ENCODE measurements at regions not wholly inside any gene's neighbourhood (a gene's known extent, or its start where the extent isn't known, plus 50 kb on each side); places are given as distances from the start of the nearest gene placed in this dataset.

DNA sequence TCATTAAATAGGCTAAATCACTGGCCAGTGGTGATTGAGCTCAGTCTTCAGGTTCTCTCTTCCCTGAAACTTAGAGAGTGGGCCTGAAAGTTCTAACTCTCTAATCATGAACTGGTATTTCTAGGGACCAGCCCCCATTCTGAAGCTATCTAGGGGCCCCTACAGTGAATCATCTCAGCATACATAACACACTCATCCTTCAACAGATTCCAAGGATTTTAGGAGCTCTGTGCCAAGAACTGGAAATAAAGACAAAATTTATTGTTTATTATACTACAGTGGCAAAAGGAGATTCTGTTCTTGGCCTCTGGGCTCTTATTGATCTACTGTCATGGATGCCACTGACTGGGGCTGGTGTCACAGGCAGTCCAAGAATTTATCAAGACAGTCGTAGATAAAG is 263.8 kb upstream of the IGFBP7 start:
- TF ChIP-seq, protein P1, sequence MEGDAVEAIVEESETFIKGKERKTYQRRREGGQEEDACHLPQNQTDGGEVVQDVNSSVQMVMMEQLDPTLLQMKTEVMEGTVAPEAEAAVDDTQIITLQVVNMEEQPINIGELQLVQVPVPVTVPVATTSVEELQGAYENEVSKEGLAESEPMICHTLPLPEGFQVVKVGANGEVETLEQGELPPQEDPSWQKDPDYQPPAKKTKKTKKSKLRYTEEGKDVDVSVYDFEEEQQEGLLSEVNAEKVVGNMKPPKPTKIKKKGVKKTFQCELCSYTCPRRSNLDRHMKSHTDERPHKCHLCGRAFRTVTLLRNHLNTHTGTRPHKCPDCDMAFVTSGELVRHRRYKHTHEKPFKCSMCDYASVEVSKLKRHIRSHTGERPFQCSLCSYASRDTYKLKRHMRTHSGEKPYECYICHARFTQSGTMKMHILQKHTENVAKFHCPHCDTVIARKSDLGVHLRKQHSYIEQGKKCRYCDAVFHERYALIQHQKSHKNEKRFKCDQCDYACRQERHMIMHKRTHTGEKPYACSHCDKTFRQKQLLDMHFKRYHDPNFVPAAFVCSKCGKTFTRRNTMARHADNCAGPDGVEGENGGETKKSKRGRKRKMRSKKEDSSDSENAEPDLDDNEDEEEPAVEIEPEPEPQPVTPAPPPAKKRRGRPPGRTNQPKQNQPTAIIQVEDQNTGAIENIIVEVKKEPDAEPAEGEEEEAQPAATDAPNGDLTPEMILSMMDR (conservative IDR thresholded peaks at IDR 0.05; ENCODE audit: low read depth) = no peak
- DNase-seq (ENCODE audit: low spot score) = no peak
- ChIA-PET CTCF (no interaction called here), POLR2A (ENCODE audit: low non-redundant PET) (no interaction called here)
- no peak overlapping the region for H3K27ac ChIP-seq

DNA sequence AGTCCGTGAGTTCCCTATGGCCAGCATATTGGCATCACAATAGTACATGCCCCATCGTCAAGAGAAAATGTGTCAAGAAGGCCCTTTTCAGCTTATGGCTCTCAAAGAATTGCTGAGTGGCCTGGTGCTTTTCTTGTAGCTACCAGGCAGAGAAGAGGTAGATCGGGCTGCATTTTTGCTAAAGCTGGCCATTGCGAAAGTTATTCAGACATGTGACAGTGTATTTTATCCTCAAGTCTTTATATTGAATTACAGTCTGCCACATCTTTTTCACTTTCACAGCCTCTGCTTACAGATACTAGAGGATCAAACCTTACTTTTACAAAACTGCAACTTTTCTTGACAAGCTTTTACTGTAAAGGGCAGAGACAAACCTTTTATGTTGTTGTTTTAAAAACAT is 261.5 kb upstream of the IGFBP7 start:
- POLR2A ChIA-PET (ENCODE audit: low non-redundant PET) = no interaction called here
- CTCF ChIA-PET = interaction anchor here (0.5 kb wide), 1 partner anchor 270 kb away, joined by 3 read pairs; no protein-coding TSS in a partner anchor
- no peak for DNase-seq (ENCODE audit: low spot score)
- TF ChIP-seq, protein P1 (conservative IDR thresholded peaks at IDR 0.05; ENCODE audit: low read depth) = no peak
- no peak overlapping the region for H3K27ac ChIP-seq

DNA sequence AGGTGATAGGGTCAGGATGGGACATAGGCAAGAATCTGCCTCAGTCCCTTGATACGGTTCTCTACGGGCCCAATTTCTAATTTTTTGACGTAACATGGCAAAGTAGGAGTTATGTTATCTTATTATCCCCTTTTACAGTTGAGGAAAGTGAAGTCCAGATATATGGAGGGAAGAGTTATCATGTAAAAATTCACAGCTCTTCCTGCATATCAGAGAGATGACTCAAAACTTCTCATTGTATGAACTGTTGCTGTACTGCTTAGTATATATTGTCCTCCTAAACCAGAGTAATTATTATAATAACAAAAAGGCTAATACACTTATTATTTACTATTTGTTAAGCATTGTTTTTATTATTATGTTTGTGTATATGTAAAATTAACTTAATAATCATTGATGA is 260.5 kb upstream of the IGFBP7 start:
- no peak overlapping the region for H3K27ac ChIP-seq
- CTCF ChIA-PET = no interaction called here
- TF ChIP-seq, protein P1 (conservative IDR thresholded peaks at IDR 0.05; ENCODE audit: low read depth) = no peak
- DNase-seq (ENCODE audit: low spot score) = no peak
- POLR2A ChIA-PET (ENCODE audit: low non-redundant PET) = no interaction called here

DNA sequence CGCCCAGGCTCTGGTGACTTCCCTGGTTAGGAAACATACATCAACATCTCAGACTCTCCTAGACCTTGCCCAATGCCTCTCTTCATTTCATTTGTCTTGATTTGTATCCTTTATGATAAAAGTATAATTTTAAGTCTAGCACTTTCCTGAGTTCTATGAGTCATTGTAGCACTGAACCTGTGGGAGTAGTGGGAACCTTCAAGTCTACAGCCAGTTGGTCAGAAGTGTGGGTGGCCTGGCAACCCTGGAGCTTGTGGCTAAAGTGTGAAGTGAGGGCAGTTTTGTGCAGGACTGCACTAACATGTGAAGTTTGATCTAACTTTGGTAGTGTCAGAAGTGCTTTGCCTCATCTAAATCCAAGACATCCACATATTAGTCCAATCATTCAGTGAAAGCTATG is 259.3 kb upstream of the IGFBP7 start:
- TF ChIP-seq, protein P1 (conservative IDR thresholded peaks at IDR 0.05; ENCODE audit: low read depth) = no peak
- no peak for DNase-seq (ENCODE audit: low spot score)
- no peak overlapping the region for H3K27ac ChIP-seq
- CTCF ChIA-PET = no interaction called here
- POLR2A ChIA-PET (ENCODE audit: low non-redundant PET) = no interaction called here

DNA sequence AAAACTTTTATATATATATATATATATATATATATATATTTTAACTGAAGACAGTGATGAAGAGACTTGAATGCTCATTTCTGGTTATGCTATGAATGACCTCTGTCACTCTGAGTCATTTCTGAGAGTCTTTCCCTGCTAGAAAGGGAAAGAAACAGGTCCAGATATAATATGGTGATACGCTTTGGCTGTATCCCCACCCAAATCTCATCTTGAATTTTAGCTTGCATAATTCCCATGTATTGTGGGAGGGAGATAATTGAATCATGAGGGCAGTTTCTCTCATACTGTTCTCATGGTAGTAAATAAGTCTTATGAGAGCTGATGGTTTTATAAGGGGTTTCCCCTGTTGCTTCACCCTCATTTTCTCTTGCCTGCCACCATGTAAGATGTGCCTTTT is 254.1 kb upstream of the IGFBP7 start:
- TF ChIP-seq, protein P1 (conservative IDR thresholded peaks at IDR 0.05; ENCODE audit: low read depth) = no peak
- no peak for DNase-seq (ENCODE audit: low spot score)
- H3K27ac ChIP-seq = no peak overlapping the region
- CTCF ChIA-PET = no interaction called here
- POLR2A ChIA-PET (ENCODE audit: low non-redundant PET) = no interaction called here

DNA sequence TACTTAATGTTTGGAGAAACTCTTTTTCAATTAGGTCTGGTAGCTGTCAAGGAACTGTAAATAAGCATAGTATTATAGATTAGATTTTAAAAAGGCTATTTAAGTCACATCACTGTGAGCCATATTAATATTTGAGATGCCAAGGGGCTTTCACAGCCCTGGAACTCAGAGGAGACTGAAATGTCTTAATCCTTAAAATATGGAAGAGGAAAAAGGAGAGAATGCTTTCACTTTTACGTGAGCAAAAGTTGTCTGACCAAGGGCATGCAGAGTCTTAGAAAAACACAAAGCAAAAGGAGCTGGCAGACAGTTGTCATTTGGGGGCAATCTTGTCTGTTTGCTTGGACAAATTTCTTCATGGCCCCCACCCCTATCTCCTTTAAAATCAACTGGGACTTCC is 253.2 kb upstream of the IGFBP7 start:
- H3K27ac ChIP-seq = no peak overlapping the region
- CTCF ChIA-PET = no interaction called here
- DNase-seq (ENCODE audit: low spot score) = no peak
- TF ChIP-seq, protein P1 (conservative IDR thresholded peaks at IDR 0.05; ENCODE audit: low read depth) = no peak
- POLR2A ChIA-PET (ENCODE audit: low non-redundant PET) = no interaction called here

DNA sequence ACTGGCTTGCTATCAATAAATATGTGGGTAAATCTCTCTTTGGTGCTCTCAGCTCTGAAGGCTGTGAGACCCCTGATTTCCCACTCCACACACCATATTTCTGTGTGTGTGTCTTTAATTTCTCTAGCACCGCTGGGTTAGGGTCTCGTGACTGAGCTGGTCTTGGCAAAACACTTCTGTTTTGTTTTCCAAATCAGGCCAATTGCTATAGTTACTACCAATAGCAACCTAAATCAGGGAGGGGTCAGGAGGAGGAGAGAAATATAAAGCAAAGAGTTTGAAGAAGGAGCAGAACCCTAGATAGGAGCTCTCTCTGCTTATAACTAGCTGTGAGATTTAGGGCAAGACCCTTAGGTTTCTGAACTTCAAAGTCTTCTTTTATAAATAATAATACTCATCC is 250.5 kb upstream of the IGFBP7 start:
- ChIA-PET POLR2A (ENCODE audit: low non-redundant PET) (no interaction called here), CTCF (no interaction called here)
- DNase-seq (ENCODE audit: low spot score) = no peak
- no peak overlapping the region for H3K27ac ChIP-seq
- TF ChIP-seq, protein P1 (conservative IDR thresholded peaks at IDR 0.05; ENCODE audit: low read depth) = no peak

Measured in RWPE1 (cell line).